UCSD-AML1 (cell line): ENCODE measurements at regions not wholly inside any gene's neighbourhood (a gene's known extent, or its start where the extent isn't known, plus 50 kb on each side); places are given as distances from the start of the nearest gene placed in this dataset.

Experiments used
- DNase-seq: peaks from one replicate; lab custom pipeline; 2025; ENCODE audit not compliant: unreplicated experiment; lab: John Stamatoyannopoulos, UW

DNA sequence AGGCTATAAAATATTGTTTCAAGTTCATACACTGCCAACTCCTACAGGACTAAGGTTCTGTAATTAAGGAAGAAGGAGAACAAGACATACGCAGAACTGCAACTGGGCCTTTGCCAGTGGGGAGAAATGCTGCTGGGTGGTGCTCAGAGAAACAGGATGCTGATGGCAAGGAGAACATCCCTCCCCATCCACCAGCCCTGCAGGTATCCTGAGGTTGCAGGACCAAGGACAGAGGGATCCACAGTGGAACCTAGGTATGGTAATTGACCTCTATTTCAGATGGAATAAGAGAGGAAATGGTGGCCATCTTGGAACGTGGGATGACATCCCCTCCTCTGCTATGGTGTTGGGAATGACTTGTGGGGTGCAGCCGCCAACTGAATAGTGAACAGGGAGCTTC is 206.3 kb upstream of the S1PR3 start:
- no peak for DNase-seq

DNA sequence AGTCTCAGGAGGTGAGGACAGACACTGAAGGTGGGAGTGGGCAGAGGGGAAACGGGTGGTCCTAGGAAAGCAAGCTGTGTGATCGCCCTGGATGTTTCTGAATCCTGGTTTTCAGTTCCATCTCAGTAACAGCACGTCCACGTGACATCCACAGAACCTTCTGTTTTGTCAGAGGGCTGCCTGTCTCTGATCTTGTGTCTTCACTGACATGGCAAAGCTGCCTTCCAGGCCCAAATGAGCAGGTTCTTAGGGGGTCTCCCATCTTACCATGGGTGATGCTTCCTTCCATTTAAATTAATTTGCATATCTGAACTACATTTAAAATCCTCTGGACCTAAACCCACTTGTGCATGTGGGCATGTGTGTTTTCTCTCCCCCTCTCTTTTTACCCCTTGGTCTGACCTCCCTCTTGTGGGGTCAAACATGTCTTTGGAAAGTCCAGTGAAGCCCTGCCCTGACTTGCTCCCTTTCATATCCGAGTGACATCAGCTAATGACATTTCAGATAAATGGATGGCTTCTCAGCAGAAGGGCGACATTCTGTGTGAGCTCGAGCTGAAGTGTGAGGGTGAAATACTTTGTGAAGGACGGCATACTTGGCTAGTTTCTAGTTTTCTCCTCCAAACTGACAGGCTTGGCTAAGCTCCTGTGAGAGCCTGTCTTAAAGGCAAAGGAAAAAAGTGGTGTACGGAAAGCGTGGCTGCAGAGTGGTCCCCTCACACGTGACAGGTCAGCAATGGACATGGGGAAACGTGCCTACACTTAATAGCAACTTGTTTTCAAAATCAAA is 204.8 kb upstream of the S1PR3 start:
- DNase-seq, result no peak

DNA sequence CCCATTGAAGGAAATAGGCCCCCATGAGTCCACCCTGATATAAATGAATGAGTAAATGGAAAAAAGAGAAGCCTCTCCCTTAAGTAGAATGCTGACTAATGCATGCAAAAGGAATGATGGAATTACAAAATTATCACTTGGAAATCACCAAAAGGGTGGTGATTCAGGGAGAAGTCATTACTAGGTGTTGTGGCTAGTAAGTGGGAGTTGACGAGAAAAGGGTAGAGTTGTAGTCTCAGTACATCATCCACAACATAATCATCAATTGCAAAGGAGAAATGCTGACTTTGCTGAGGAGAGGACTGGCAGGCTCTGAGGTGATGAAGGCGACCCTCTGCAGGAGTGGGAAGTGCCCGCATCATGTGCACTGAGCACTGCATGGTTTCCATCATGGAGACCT is 201.5 kb upstream of the S1PR3 start:
- DNase-seq, result no peak

DNA sequence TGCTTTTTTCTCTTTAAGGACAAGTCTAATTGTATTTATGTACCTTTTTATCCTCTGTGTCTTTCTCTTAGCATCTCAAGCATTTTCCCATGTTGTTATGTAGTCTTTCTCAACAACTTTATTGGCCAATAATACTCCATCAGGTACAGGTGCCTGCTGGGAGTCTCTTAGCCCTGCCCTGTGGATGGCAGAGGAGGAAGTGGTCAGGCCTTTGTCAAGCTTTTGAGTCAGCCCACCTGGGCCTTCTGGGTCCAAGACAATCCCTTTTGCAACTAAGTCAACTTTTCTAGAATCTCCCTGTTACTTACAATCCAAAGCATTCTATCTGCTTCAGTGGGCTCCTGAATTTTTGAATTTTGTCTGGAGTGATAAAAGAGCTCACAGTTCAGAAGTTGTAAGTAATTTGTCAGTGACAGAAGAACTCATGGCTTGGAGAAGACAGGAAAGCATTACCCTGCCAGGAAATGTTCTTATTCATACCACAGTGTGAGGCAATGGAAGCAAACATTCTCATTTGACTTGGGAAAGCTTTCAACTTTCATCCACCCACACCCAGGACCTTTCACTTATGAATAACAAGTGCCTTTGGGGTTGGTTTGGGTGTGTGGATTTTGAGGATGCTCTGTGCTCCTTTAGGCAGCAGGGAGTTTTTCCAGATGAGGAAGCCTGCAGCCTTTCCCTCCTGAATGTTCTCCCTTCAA is 200.0 kb upstream of the S1PR3 start:
- DNase-seq, result no peak

DNA sequence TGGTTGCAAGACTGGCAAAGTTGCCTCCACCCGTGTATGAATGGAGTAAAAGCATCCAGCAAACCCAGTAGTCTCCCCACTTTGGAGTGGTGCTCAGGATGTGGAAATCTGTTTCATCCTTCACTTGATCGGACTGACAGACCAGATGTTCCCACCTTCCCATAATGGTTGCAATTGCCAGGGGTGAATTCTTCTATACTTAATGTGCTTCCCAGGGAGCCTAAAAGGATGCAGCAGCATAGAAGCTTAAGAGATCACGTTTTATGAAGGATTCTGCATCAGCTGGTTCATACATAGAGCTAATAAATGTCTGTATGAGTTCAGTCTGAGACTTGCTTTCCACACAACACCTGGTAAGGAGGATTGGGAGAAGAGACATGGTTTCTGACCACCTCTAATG is 198.8 kb upstream of the S1PR3 start:
- no peak for DNase-seq

DNA sequence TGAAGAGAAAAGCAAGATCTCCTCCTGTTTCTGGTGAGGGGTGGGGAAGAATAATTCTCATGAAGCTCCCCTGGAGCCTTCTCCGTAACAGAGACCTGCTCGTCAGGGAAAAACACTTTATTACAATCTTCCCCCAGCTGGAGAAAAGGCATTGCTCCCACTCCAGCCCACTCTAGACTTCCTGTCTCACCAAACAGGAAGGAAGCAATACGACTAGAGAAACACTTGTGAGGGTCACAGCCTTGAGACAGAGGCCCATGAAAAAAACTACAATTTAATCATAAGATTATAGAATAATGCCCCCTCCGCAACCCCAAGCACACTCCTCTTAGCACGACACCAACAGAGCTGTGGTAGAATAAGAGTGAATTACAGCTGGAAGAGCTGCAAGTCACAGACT is 197.2 kb upstream of the S1PR3 start:
- DNase-seq, result no peak

DNA sequence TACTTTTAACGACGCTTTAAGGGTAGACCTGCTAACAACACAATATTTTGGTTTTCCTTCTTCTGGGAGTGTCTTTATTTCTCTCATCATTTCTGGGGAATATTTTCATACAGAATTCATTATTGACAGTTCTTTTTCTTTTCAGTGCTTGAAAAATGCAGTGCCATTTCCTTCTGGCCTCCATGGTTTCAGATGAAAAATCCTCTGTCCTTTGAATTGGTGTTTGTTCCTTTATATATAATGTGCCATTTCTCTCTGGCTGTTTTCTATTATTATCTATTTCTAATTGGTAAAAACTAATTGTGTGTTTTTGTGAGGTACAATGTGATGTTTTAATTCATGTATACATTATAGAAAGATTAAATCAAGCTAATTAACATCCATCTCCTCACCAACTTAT is 194.3 kb upstream of the S1PR3 start:
- no peak for DNase-seq

DNA sequence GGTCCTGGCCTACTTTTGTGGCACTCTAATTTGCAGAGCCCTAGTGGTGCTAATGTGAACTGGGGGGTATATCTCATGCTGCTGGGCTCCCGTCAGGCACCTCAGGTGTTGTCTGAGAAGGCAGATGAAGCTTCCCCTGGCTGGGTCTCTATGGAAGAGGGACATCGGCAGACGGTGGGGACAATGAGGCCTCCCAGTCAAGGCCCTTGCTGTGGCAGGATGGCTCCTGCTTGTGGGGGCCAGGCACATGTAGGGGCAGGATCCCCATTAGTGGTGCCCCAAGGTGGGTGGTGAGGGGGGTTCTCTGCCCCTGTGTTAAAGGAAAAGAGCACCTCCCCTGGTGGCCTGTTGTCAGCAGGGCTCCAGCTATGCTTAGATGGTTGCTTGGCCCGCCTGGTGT is 192.8 kb upstream of the S1PR3 start:
- DNase-seq, result no peak

DNA sequence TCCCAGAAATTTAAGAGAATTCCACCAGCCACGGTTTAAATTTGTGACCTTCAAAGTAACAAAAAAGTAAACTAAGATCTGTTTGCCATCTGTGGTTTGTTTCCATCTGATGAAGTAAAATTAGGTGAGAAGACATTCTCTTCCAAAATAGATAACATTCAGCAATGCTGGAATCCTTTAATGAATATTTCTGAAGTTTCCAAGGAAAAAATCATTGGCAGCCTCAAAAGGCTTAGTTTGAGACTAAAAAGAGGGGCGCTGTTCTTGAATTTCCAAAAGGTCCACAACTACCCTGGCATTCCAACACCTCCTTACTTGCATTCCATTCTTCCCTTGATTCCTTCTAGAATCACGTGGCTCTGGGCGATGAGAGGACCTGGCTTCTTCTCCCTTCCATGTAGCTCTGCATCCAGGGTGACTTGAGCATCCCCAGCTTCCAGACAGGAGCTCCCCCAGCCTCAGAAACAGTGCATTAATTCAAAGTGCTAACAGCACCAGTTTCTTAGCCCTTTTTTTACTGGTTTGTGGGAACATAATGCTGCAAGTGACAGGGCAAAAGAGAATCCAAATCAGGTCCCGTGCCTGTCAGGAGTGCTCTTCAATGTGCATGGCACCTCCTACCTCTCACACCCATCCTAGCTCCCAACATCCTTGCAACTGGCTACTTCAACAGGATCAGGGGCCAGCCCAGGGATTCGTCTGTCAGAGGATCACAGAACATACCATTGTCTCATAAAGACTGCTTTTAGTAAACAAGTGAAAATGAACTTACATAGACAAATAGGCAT is 191.5 kb upstream of the S1PR3 start:
- no peak for DNase-seq

DNA sequence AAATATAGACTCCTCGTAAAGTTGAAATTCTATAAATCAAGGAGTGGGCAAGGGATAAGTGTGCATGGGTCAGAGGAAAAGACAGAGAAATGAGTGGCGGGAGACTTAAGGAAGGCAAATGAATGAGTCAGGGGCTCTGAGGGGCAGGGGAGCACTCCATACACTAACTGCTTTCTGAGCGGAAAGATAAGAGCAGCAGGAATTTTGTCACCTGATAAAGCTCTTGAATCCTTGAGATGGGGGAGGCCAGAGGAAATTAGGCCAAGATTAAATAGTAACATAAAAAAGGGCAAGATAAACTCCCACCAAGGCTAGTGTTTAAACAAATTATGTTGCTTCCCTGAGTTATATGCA is 191.0 kb upstream of the S1PR3 start:
- DNase-seq, result no peak

DNA sequence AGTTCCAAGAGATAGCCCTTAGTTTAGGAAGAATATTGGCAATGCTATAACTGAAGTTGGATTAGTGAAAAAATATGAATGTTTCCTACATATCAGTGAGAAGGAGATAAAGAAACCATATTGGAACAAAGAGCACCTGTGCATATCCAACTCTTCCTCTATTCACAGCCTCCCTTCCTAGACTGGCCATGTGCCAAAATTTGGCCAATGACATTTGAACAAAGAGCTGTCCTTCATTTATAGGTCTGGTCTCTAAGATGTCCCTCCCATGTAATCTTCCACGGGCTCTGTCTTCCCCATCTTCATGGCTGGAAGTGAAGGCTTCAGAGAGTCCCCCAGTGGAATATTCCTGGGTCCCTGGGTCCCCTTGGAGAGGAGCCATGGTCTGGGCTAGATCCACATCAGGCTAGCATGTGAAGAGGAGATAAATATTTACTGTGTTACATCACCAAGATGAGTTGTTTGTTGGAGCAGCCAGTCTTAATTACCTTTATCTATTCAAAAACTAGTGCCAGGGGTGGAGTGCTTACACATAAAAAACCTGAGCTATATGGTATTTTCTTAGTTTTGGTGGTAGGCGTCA is 190.0 kb upstream of the S1PR3 start:
- no peak for DNase-seq

DNA sequence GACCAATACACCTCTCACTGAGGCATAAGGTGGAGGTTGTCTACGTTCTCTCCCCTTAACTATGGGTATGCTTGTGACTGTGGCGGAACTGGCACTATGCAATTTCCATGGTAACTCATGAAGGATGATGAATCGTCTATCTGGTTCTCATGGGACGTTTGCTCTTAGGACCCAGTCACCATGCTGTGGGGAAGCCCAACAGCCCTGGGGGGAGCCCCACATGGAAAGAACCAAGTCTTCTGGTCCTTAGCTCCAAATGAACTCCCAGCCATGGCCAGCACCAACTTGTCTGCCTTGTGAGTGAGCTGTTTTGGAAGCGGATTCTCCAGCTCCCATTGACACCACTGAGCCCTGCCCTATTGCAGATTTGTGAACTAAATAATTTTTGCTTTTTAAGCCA is 188.7 kb upstream of the S1PR3 start:
- no peak for DNase-seq

DNA sequence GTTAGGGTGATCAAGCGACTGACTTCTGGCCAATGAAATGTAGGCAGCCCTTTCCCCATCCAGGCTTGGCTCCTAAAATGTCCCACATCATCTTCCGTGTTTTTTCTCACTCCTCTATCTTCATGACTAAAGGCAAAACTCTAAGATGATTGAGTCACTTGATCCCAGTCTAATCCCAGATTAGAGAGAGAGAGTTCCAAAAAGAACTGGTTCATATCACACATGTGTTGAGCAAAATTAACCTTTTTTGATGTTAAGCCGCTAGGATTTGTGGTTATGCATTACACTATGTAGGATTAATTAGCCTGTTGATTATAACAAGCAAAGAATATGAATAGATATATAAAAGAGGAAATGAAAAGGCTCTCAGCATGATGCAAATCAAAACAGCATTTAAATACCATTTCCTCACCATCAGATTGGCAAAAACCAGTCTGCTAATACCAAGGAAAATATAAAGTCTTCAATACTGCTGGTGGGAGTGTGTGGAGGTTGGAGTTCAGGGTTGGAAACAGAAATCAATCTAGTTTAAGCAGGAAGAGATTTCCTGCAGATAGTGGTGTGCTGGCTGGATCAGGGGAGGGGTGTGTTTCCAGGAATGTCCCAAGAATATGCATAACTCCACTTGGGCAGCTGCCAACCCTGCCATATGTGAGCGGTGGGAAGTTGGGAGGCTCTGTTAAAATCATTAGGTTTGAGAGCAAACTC is 187.6 kb upstream of the S1PR3 start:
- DNase-seq, result no peak

DNA sequence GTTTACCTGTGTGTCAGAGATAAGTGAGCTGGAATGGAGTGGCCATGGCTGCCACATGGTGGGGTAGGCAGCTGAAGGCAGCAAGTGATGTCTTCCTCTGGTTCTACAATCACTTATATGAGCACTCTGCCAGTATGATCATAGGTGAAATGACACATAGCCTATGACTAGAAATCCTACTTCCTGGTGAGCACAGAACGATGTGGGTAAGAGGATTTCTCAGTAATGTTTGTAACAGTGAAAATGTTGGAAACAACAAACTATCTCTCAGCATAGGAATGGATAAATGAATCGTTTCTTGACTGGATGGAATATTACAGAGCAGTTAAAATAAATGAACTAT is 187.0 kb upstream of the S1PR3 start:
- no peak for DNase-seq

DNA sequence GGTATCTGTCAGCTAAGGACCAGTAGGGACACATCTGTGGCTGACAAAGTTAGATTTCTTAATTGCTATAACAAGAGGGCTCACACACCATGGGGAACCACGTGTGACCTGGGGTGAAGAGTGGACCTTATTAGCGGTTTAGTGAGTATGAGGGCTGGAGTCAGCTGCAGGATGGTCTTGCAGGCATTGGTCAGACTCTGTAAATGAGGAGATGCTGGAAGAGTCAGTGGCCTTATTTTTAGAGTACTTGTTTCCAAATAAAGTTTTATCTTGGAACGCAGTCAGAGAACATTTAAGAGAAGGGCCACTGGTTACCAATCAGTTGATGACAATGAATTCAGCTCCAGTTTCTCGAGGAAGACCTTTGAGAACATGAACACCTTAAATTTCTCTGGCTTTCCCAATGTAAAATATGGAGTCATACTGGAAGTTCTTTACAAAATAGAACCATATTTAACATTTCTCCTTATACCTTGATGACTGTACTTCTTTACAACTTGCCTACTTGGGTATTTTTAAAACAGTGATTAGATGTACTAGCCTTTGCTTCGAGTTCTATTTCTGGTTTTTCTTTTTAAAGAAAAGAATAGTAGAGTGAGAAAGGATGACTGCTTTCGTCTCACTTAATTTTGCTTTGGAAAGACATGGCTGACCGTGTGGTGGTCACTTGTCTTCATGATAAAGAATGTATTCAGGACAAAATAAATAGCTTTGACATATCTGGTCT is 185.9 kb upstream of the S1PR3 start:
- DNase-seq, result no peak

DNA sequence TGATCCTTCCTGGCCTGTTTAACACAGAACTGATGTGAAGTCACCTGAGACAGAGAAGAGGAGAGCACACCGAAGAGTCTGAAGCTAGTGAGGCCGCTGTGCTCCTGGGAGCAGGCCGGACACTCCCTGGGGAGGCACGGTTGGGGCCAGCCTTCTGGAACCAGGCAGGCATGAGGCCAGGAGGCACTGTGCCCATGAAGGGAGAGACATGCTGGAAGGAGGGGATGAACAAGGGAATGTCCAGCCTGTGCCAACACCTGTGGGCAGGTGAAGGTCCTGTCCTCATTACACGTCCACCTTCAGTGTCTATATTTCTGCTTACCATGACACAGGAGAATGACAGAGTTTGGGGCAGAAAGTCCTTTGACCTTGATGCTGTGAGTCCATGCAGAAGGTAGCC is 183.8 kb upstream of the S1PR3 start:
- DNase-seq, result no peak

DNA sequence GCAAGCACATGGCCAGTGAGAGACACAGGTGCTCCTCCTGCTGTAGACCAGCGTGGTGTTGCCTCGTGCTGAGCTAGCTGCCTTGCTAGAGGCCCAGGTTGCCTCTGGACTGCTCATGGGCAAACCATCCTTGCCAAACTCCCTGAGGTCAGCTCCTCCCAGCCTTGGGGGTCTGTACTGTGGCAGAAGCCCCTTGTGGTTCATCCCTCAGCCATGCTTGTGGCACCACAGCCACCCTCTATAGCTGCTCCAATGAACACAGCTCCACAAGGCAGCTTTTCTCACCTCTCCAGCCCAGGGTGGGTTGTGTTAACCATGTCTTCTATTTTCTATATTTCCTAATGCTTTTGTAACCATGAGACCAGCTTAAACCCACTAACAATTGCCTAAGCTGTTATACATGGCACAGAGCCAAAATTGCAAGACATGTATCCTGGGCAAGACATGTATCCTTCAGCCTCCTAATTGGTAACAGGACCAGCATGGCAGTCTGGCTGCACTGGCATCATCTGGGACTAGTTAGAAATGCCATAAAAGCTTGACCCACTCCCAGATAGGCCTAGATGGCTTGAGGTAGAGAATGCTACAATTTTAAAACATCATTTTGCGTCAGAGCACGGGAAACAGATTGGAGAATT is 183.1 kb upstream of the S1PR3 start:
- DNase-seq, result no peak

DNA sequence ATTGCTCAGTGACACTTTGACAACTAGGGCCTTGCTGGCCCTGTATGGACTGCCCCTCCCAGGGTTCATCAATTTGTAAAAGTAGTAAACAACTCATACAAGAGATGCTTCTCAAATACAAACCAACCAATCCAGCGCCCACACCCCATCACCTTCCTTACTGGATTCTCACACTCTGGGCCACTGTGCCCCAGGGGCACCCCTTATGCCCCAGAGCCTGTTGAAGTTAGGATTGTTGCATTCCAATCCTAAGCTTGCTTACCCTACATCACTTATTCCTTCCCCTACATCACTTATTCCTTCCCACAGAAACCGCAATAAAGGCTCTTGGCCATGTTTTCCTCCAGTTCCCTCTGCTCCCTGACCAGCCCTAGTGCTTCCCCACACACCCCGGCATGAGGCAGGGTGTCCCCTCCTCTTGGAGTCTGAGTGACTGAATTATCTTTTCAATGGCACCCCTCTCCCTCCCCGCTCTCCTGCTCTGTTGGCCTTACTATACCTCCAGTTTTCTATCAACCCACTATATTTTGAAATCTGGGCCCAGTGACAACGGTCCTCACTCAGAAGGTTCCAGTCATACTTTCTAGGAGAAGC is 182.4 kb upstream of the S1PR3 start:
- no peak for DNase-seq

DNA sequence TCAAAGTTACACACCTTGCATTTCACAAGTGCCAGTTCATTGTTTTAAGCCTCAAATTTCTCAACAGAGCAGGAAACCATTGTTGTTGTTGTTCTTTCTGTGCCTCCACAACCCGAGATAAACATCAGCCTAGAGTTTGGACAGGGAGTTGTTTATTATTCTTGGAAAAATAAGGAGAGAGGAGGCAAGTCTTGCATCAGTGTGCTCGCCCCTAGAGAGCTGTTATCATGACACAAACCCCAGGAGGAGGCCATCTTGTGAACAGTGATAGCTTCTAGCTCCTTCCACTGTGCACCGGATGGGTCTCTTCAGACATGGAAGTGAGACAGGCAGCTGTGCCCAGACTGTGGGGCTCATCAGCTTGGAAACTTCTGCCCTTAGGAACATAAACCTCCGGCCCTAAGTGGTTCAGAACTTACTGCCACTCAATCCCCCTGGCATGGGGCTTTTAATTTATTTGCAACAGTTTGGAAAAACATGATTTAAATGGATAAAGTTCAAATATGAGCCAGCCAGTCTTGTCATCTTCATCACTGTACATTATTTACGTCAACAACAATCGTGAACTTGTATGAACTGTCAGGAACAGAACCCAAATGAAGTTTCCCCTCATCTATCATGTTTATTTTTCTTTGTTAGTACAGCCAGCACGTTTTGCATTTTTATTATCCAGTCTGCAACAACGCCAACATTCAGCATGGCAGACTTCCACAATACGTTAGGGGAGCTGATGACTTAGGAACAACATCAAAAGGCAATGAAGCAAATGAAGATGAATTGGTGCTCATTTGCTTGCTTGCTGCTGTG is 181.7 kb upstream of the S1PR3 start:
- DNase-seq, result no peak
